ENCODE measurements at regions not wholly inside any gene's neighbourhood (a gene's known extent, or its start where the extent isn't known, plus 50 kb on each side); places are given as distances from the start of the nearest gene placed in this dataset.

- no peak for TF ChIP-seq CTCF (IDR thresholded peaks at IDR 0.05)
- no peak for TF ChIP-seq POLR2A (IDR thresholded peaks at IDR 0.05)
Observed at GRCh38 chr22:46067159-46068111, 82.9 kb upstream of the PPARA start.

Data from thyroid gland (tissue), 4 donors.